H1 (cell line): ENCODE measurements at regions not wholly inside any gene's neighbourhood (a gene's known extent, or its start where the extent isn't known, plus 50 kb on each side); places are given as distances from the start of the nearest gene placed in this dataset.

ENCODE experiments used
- CTCF ChIP-seq, 3 experiments: IDR thresholded peaks; 1 replicate in 2 of 3; 2 replicates in 1 of 3; pipeline versions ENCODE4 v1.5.1 to v1.6.1; 2011; ENCODE audit warnings: low read length in 3 of 3, mild to moderate bottlenecking in 3 of 3, inconsistent platforms in 2 of 3, low read depth in 1 of 3, moderate library complexity in 1 of 3; ENCODE audit not compliant: insufficient read depth in 1 of 3; ENCODE audit errors: control extremely low read depth in 1 of 3

GRCh38 chr14:51789596-51789995, 70.8 kb upstream of the GNG2 start (continued):
- no peak for TF ChIP-seq CTCF (IDR thresholded peaks at IDR 0.05; ENCODE audit: control extremely low read depth in 1 of 3, insufficient read depth in 1 of 3, low read depth in 1 of 3, low read length in 3 of 3)
